ENCODE measurements at regions not wholly inside any gene's neighbourhood (a gene's known extent, or its start where the extent isn't known, plus 50 kb on each side); places are given as distances from the start of the nearest gene placed in this dataset.

DNA sequence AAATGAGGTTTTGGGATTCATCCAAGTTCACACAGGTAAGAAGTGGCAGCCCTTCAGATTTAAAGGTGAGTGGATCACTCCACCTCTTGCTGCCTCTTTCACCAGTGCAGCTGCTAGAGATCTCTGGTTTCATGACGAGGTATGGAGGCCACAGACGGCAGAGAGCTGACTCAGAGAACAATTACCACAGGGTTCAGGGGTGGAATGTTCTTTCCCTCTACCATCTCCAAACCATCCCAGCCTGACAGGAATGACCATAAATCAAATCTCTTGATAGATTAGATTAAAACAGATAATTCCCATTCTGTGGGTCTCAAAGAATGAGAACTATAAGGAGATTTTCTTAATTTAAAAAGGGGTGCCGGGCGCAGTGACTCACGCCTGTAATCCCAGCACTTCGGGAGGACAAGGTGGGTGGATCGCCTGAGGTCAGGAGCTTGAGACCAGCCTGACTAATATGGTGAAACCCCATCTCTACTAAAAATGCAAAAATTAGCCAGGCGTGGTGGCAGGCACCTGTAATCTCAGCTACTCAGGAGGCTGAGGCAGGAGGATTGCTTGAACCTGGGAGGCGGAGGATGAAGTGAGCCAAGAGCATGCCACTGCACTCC lies 174.2 kb upstream of the ATP11B start:
- H2AFZ ChIP-seq (ENCODE audit: insufficient read depth, low read depth, low read length, poor library complexity, severe bottlenecking): no peak overlapping the region
- H3K27ac ChIP-seq (ENCODE audit: low read length in 2 of 2): no peak overlapping the region
- H3K4me2 ChIP-seq (replicated peaks; ENCODE audit: low read depth, low read length, poor library complexity, severe bottlenecking): no peak overlapping the region
- ChIA-PET POLR2A (no interaction called here), CTCF (no interaction called here)
- DNase-seq (no peak), ATAC-seq (ENCODE audit: low read depth) (no peak)
- H3K36me3 ChIP-seq (replicated peaks in 1 of 2; ENCODE audit: control extremely low read depth in 1 of 2, control insufficient read depth in 1 of 2, extremely low read depth in 1 of 2, insufficient read depth in 2 of 2, low read length in 1 of 2): no peaks in the 10 kb centered on the region
- Mint-ChIP-seq H3K27ac (no peak overlapping the region), H3K4me3 (no peak overlapping the region), H3K27me3 (peaks cover 17% of the 10 kb centered on the region), H3K4me1 (no peaks in the 10 kb centered on the region), H3K9me3 (ENCODE audit: insufficient read depth) (no peaks in the 10 kb centered on the region)
- H3K4me1 ChIP-seq (ENCODE audit: control insufficient read depth in 2 of 2, insufficient read depth in 2 of 2, low read length in 2 of 2): no peaks in the 10 kb centered on the region
- TF ChIP-seq, protein P1, sequence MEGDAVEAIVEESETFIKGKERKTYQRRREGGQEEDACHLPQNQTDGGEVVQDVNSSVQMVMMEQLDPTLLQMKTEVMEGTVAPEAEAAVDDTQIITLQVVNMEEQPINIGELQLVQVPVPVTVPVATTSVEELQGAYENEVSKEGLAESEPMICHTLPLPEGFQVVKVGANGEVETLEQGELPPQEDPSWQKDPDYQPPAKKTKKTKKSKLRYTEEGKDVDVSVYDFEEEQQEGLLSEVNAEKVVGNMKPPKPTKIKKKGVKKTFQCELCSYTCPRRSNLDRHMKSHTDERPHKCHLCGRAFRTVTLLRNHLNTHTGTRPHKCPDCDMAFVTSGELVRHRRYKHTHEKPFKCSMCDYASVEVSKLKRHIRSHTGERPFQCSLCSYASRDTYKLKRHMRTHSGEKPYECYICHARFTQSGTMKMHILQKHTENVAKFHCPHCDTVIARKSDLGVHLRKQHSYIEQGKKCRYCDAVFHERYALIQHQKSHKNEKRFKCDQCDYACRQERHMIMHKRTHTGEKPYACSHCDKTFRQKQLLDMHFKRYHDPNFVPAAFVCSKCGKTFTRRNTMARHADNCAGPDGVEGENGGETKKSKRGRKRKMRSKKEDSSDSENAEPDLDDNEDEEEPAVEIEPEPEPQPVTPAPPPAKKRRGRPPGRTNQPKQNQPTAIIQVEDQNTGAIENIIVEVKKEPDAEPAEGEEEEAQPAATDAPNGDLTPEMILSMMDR (IDR thresholded peaks at IDR 0.05): no peak
- TF ChIP-seq EZH2 (IDR thresholded peaks at IDR 0.05; ENCODE audit: borderline replicate concordance, insufficient read depth, low read depth, low read length, poor library complexity, severe bottlenecking): no peak
- WGBS (ENCODE audit: insufficient coverage): 85% methylated on average over 4 of the region's 9 CpGs
- no peaks in the 10 kb centered on the region for H3K79me2 ChIP-seq (ENCODE audit: control insufficient read depth, insufficient read depth, low read length)
- no peaks in the 10 kb centered on the region for H3K27me3 ChIP-seq (replicated peaks in 1 of 4; ENCODE audit: control extremely low read depth in 1 of 4, control insufficient read depth in 3 of 4, insufficient read depth in 4 of 4, low read length in 3 of 4)
- no peaks in the 10 kb centered on the region for H3K9me3 ChIP-seq (ENCODE audit: control extremely low read depth in 1 of 3, control insufficient read depth in 2 of 3, insufficient read depth in 1 of 3, low read length in 2 of 3)
- no peaks in the 10 kb centered on the region for H4K20me1 ChIP-seq (ENCODE audit: control insufficient read depth, insufficient read depth, low read length, poor library complexity, severe bottlenecking)
- intact Hi-C loops (cut with micrococcal nuclease): no loop called here
- H3K9ac ChIP-seq (ENCODE audit: low read length): no peak overlapping the region
- no peak overlapping the region for H3K4me3 ChIP-seq (ENCODE audit: control extremely low read depth in 1 of 5, extremely low read depth in 1 of 5, insufficient read depth in 1 of 5, low read depth in 2 of 5, low read length in 4 of 5)

DNA sequence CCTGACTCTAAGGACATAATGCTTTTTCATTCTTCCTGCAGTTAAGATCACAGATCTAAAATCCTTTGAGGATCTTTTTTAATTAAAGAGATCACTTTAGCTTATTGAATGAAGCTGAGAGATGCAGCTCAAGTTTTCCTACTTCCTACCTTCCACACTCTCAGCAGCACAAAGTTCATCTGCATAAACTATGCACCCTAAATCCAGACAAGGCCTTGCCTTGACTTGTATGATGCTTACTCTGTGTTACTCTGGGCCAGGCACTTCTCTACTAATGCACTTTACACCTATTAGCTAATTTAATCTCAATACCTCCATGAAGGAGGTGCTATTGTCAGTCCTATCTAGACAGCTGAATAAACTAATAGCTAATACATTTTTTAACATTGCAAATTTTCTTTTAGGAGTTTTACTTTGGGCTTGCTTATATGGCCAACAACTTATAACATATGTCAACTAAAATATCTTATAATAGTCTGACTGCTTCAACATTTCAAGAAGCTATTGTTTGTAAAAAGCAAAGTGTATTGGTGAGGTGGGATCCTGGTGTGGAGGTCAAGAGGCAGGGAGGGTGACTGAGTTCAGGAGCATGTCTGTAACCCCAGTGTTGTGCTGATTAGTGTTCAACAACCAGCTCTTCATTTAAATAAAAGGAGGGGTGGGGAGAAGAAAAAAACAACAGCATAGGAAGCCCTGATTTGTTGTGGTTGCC lies 172.4 kb upstream of the ATP11B start:
- Histone ChIP-seq H3K9ac (ENCODE audit: low read length) (no peak overlapping the region), H3K9me3 (ENCODE audit: control extremely low read depth in 1 of 3, control insufficient read depth in 2 of 3, insufficient read depth in 1 of 3, low read length in 2 of 3) (no peaks in the 10 kb centered on the region), H3K79me2 (ENCODE audit: control insufficient read depth, insufficient read depth, low read length) (no peaks in the 10 kb centered on the region), H3K4me3 (ENCODE audit: control extremely low read depth in 1 of 5, extremely low read depth in 1 of 5, insufficient read depth in 1 of 5, low read depth in 2 of 5, low read length in 4 of 5) (no peak overlapping the region), H3K4me2 (replicated peaks; ENCODE audit: low read depth, low read length, poor library complexity, severe bottlenecking) (no peak overlapping the region), H3K4me1 (ENCODE audit: control insufficient read depth in 2 of 2, insufficient read depth in 2 of 2, low read length in 2 of 2) (no peaks in the 10 kb centered on the region), H4K20me1 (ENCODE audit: control insufficient read depth, insufficient read depth, low read length, poor library complexity, severe bottlenecking) (no peaks in the 10 kb centered on the region), H3K36me3 (replicated peaks in 1 of 2; ENCODE audit: control extremely low read depth in 1 of 2, control insufficient read depth in 1 of 2, extremely low read depth in 1 of 2, insufficient read depth in 2 of 2, low read length in 1 of 2) (no peaks in the 10 kb centered on the region), H3K27me3 (replicated peaks in 1 of 4; ENCODE audit: control extremely low read depth in 1 of 4, control insufficient read depth in 3 of 4, insufficient read depth in 4 of 4, low read length in 3 of 4) (no peaks in the 10 kb centered on the region), H2AFZ (ENCODE audit: insufficient read depth, low read depth, low read length, poor library complexity, severe bottlenecking) (no peak overlapping the region), H3K27ac (ENCODE audit: low read length in 2 of 2) (no peak overlapping the region)
- Mint-ChIP-seq H3K4me3 (no peak overlapping the region), H3K27me3 (peaks cover 17% of the 10 kb centered on the region), H3K9me3 (ENCODE audit: insufficient read depth) (no peaks in the 10 kb centered on the region), H3K27ac (no peak overlapping the region), H3K4me1 (no peaks in the 10 kb centered on the region)
- ChIA-PET CTCF (no interaction called here), POLR2A (interaction anchor here (0.6 kb wide), 1 partner anchor 138 kb away, joined by 6 read pairs; no protein-coding TSS in a partner anchor)
- TF ChIP-seq, protein P1 (IDR thresholded peaks at IDR 0.05): no peak
- TF ChIP-seq EZH2 (IDR thresholded peaks at IDR 0.05; ENCODE audit: borderline replicate concordance, insufficient read depth, low read depth, low read length, poor library complexity, severe bottlenecking): no peak
- DNase-seq (no peak), ATAC-seq (ENCODE audit: low read depth) (no peak)
- intact Hi-C loops (cut with micrococcal nuclease): no loop called here
